IMR-90 (cell line): ENCODE measurements at regions not wholly inside any gene's neighbourhood (a gene's known extent, or its start where the extent isn't known, plus 50 kb on each side); places are given as distances from the start of the nearest gene placed in this dataset.

Source experiments
- ATAC-seq: fragments of 200-7000 bp; cut with Tn5 transposase; 2 replicates; pipeline ENCODE4 v1.9.1; 2020; ENCODE audit warnings: low read depth, mild to moderate bottlenecking, moderate library complexity
- BruUV-seq: library from RNA; stranded (reverse); fragments of 400-500 nt; replicated peaks from 2 replicates; lab custom pipeline; 2021; lab: Mats Ljungman, UMichigan
- CTCF ChIA-PET: fragments of 300-600 bp; formaldehyde crosslinking; extraction: SDS; loops from one replicate; lab custom pipeline; 2021; ENCODE audit warnings: antibody characterized with exemption; lab: Yijun Ruan, JAX
- POLR2A ChIA-PET: fragments of 300-600 bp; sonication (Branson Sonifier 250); formaldehyde crosslinking; loops from one replicate; lab custom pipeline; 2022; ENCODE audit warnings: antibody characterized with exemption; ENCODE audit not compliant: unreplicated experiment; lab: Charles Lee
- DNase-seq: peaks from one replicate; pipeline ENCODE4 v3.0.0; 2013
- H2AFZ ChIP-seq: replicated peaks from 2 replicates; pipeline ENCODE3; 2013; ENCODE audit warnings: low read length, mild to moderate bottlenecking; ENCODE audit not compliant: poor library complexity
- H2AK5ac ChIP-seq: 2 replicates; pipeline ENCODE4 v1.6.1; 2013; ENCODE audit warnings: low read depth, low read length, inconsistent platforms
- H2AK9ac ChIP-seq: replicated peaks from 2 replicates; pipeline ENCODE3; 2013; ENCODE audit warnings: mild to moderate bottlenecking, low read depth, low read length, moderate library complexity; ENCODE audit not compliant: poor library complexity
- H2BK120ac ChIP-seq: 2 replicates; pipeline ENCODE4 v1.6.1; 2013; ENCODE audit warnings: low read depth, low read length, inconsistent platforms
- H2BK15ac ChIP-seq: 3 replicates; pipeline ENCODE4 v1.6.1; 2013; ENCODE audit warnings: low read depth, low read length, inconsistent platforms
- H2BK20ac ChIP-seq: 2 replicates; pipeline ENCODE4 v1.6.1; 2013; ENCODE audit warnings: low read depth, mild to moderate bottlenecking, inconsistent platforms, low read length, moderate library complexity
- H2BK5ac ChIP-seq: 2 replicates; pipeline ENCODE4 v1.6.1; 2013; ENCODE audit warnings: mild to moderate bottlenecking, low read depth, low read length, inconsistent platforms; ENCODE audit not compliant: poor library complexity, severe bottlenecking
- H3K14ac ChIP-seq: replicated peaks from 2 replicates; pipeline ENCODE4 v1.6.1; 2013; ENCODE audit warnings: low read depth, low read length, inconsistent platforms
- H3K18ac ChIP-seq: 2 replicates; pipeline ENCODE4 v1.6.1; 2013; ENCODE audit warnings: low read depth, low read length, control low read depth
- H3K23ac ChIP-seq: 2 replicates; pipeline ENCODE4 v1.6.1; 2013; ENCODE audit warnings: low read depth, low read length, inconsistent platforms
- H3K27ac ChIP-seq: 2 replicates; pipeline ENCODE4 v1.5.1; 2013; ENCODE audit warnings: mild to moderate bottlenecking, control low read depth, low read length; ENCODE audit not compliant: insufficient read depth
- H3K27me3 ChIP-seq: 2 replicates; pipeline ENCODE4 v1.6.1; 2013; ENCODE audit warnings: low read length; ENCODE audit not compliant: control insufficient read depth, insufficient read depth
- H3K36me3 ChIP-seq: 2 replicates; pipeline ENCODE4 v1.6.1; 2013; ENCODE audit warnings: low read length, mixed read lengths; ENCODE audit not compliant: control insufficient read depth, insufficient read depth
- H3K4ac ChIP-seq: 2 replicates; pipeline ENCODE4 v1.6.1; 2013; ENCODE audit warnings: low read depth, low read length, inconsistent platforms
- H3K4me1 ChIP-seq: 2 replicates; pipeline ENCODE4 v1.6.1; 2013; ENCODE audit warnings: low read length, mixed read lengths; ENCODE audit not compliant: control insufficient read depth, insufficient read depth
- H3K4me2 ChIP-seq: 2 replicates; pipeline ENCODE4 v1.6.1; 2013; ENCODE audit warnings: low read depth, mild to moderate bottlenecking, control low read depth, low read length, moderate library complexity
- H3K4me3 ChIP-seq: 2 replicates; pipeline ENCODE4 v1.5.1; 2013; ENCODE audit warnings: low read depth, mild to moderate bottlenecking, control low read depth, low read length, moderate library complexity; ENCODE audit not compliant: insufficient read depth
- H3K56ac ChIP-seq: 2 replicates; pipeline ENCODE4 v1.6.1; 2013; ENCODE audit warnings: low read length, inconsistent platforms; ENCODE audit not compliant: insufficient read depth; ENCODE audit errors: extremely low read depth
- H3K79me1 ChIP-seq, 2 experiments: 2 replicates each; pipeline ENCODE4 v1.6.1; 2013; ENCODE audit warnings: low read length in 2 of 2, inconsistent platforms in 1 of 2, low read depth in 1 of 2
- H3K9ac ChIP-seq: 2 replicates; pipeline ENCODE4 v1.6.1; 2013; ENCODE audit warnings: low read depth, low read length, control low read depth
- H3K9me1 ChIP-seq: 2 replicates; pipeline ENCODE4 v1.6.1; 2013; ENCODE audit warnings: low read length, inconsistent platforms; ENCODE audit not compliant: insufficient read depth
- H3K9me3 ChIP-seq: 2 replicates; pipeline ENCODE4 v1.6.1; 2013; ENCODE audit warnings: low read length; ENCODE audit not compliant: control insufficient read depth, insufficient read depth
- H4K20me1 ChIP-seq: 2 replicates; pipeline ENCODE4 v1.6.1; 2013; ENCODE audit warnings: low read length, inconsistent platforms; ENCODE audit not compliant: insufficient read depth
- H4K5ac ChIP-seq: 2 replicates; pipeline ENCODE4 v1.6.1; 2013; ENCODE audit warnings: mild to moderate bottlenecking, low read depth, low read length, control low read depth
- H4K8ac ChIP-seq, 2 experiments: 2 replicates each; pipeline ENCODE4 v1.6.1; 2013; ENCODE audit warnings: low read depth in 2 of 2, low read length in 2 of 2, control low read depth in 1 of 2, inconsistent platforms in 1 of 2
- H4K91ac ChIP-seq: 2 replicates; pipeline ENCODE4 v1.6.1; 2013; ENCODE audit warnings: low read depth, low read length, inconsistent platforms; ENCODE audit not compliant: insufficient read depth
- CEBPB ChIP-seq: IDR thresholded peaks from 2 replicates; pipeline ENCODE4 v1.6.1; 2012; ENCODE audit warnings: low read depth, low read length, improper control_type of control experiment
- FOS ChIP-seq: fragments of 150-350 bp; IDR thresholded peaks from 2 replicates; pipeline ENCODE4 v1.6.1; 2016; ENCODE audit warnings: low read depth, low read length
- MAZ ChIP-seq: IDR thresholded peaks from 2 replicates; pipeline ENCODE4 v1.6.1; 2012; ENCODE audit warnings: low read depth, mild to moderate bottlenecking, low read length, improper control_type of control experiment, moderate library complexity, borderline replicate concordance
- MXI1 ChIP-seq: IDR thresholded peaks from 2 replicates; pipeline ENCODE4 v1.6.1; 2012; ENCODE audit warnings: low read depth, mild to moderate bottlenecking, low read length, moderate library complexity, borderline replicate concordance
- POLR2A ChIP-seq: IDR thresholded peaks from 2 replicates; pipeline ENCODE4 v1.6.1; 2012; ENCODE audit warnings: mild to moderate bottlenecking, low read depth, low read length
- RCOR1 ChIP-seq: IDR thresholded peaks from 2 replicates; pipeline ENCODE4 v1.6.1; 2012; ENCODE audit warnings: mild to moderate bottlenecking, low read length, improper control_type of control experiment; ENCODE audit not compliant: insufficient replicate concordance
- WGBS, 2 experiments: methylation state at CpG; one replicate each; pipeline versions ENCODE4 v1.1.5 to v1.1.7; 2013; ENCODE audit warnings: missing lambda C conversion rate in 2 of 2; ENCODE audit not compliant: insufficient read length in 1 of 2; ENCODE audit errors: extremely low coverage in 2 of 2; 5-methylcytosine and 5-hydroxymethylcytosine counted together
- dilution Hi-C: fragments of 300-500 bp; cut with HindIII; formaldehyde crosslinking; loops from one replicate; pipeline ENCODE4 v1.14.3; 2018; ENCODE audit warnings: low sequenced_read_pairs; ENCODE audit not compliant: unreplicated experiment
- in situ Hi-C: fragments of 300-500 bp; cut with MboI; formaldehyde crosslinking; loops from 3 replicates; pipeline ENCODE4 v1.14.3; 2019; ENCODE audit warnings: low sequenced_read_pairs, inconsistent platforms, mixed read lengths
- intact Hi-C: fragments of 100-400 bp; cut with micrococcal nuclease; formaldehyde crosslinking; loops from 2 replicates; pipeline ENCODE4 v1.10.0; 2022

DNA sequence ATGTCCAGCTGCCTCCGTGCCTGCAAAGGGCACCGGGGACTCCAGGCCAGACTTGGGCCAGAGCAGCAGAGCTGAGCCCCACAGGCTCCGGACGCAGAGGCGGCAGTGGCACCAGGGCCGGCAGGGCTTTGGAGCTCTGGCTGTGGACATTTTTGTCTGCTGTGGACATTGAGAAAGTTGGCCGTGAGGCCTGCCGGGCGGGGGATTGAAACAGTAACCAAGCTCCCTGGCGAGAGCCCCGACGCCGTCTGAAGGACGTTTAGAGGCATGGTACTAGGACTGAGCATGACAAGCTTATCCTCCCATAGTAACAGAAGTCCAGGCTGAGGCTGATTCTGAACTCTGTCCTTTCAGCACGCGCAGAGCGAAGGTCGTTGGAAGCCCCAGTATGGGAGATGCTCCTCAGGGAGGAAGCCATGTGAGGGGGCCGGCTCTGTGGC lies 323.8 kb downstream of the AMY1C start:
- in situ Hi-C loops = no loop called here
- TF ChIP-seq MXI1 (no peak), MAZ (no peak), CEBPB (no peak), POLR2A (no peak), RCOR1 (no peak), FOS (no peak)
- Histone ChIP-seq H4K20me1 (no peaks in the 10 kb centered on the region), H4K8ac (no peak overlapping the region), H2AK5ac (no peak overlapping the region), H3K9me1 (no peaks in the 10 kb centered on the region), H3K56ac (no peak overlapping the region), H3K4ac (no peak overlapping the region), H3K27ac (no peak overlapping the region), H3K9me3 (peaks cover 8% of the 10 kb centered on the region), H4K91ac (no peak overlapping the region), H3K27me3 (no peaks in the 10 kb centered on the region), H3K9ac (no peak overlapping the region), H3K14ac (no peak overlapping the region), H4K5ac (no peak overlapping the region), H3K79me1 (no peaks in the 10 kb centered on the region), H2AK9ac (no peak overlapping the region), H2BK120ac (no peak overlapping the region), H3K4me1 (no peaks in the 10 kb centered on the region), H3K36me3 (no peaks in the 10 kb centered on the region), H3K23ac (no peak overlapping the region), H2AFZ (no peak overlapping the region), H2BK15ac (no peak overlapping the region), H3K4me2 (no peak overlapping the region), H3K18ac (no peak overlapping the region), H2BK20ac (no peak overlapping the region), H2BK5ac (no peak overlapping the region), H3K4me3 (no peak overlapping the region)
- 80% methylated on average over 2 of the region's 19 CpGs; no CpG with 5 or more reads in 1 of the 2 experiments for WGBS, 2 experiments
- intact Hi-C loops = no loop called here
- dilution Hi-C loops = no loop called here
- POLR2A ChIA-PET = no interaction called here
- DNase-seq (no peak), ATAC-seq (no peak)
- CTCF ChIA-PET = no interaction called here
- no TSS peak for BruUV-seq
